ENCODE measurements at regions not wholly inside any gene's neighbourhood (a gene's known extent, or its start where the extent isn't known, plus 50 kb on each side); places are given as distances from the start of the nearest gene placed in this dataset.
"Not testable (repeated sequence)": the region's sequence is repeated elsewhere in the genome, so short reads cannot be mapped to it uniquely, and the experiment has no call there.

GRCh38 chr1:91098299-91098906 lies 76.6 kb upstream of the ZNF644 start:
- DNase-seq (ENCODE audit: low read depth in 2 of 2): no peak

DNA sequence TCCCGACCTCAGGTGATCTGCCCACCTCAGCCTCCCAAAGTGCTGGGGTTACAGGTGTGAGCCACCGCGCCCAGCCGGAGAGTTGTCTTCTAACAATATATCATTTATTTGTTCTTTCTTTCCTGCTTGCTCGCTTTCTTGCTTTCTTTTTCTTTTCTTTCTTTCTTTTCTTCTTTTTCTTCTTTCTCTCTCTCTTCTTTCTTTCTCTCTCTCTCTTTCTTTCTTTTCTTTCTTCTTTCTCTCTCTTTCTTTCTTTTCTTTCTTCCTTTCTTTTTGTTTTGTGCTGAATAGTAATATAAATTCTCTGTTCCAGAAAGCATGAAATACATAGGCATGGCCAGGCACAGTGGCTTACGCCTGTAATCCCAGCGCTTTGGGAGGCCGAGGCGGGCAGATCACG lies 73.5 kb upstream of the ZNF644 start:
- not testable (repeated sequence) for DNase-seq (ENCODE audit: low read depth in 2 of 2)

DNA sequence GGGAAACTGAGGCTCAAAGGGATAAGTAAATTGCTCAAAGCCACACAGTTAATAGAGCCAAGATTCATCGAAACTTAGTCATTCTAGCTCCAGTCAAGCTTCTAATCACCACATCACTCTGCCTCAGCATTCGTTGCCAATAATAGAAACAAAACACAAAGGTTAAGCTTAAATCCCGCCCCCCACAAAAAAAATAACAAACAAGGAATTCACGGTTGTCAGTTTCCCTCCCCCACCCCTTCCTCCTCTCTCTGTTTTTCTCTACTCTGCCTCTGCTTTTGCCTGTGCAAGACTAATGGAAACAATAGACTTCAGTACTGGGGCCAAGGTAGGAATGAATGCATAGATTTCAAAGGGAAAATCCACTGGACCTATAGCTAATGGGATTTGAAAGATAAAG lies 70.7 kb upstream of the ZNF644 start:
- DNase-seq (ENCODE audit: low read depth in 2 of 2): no peak

DNA sequence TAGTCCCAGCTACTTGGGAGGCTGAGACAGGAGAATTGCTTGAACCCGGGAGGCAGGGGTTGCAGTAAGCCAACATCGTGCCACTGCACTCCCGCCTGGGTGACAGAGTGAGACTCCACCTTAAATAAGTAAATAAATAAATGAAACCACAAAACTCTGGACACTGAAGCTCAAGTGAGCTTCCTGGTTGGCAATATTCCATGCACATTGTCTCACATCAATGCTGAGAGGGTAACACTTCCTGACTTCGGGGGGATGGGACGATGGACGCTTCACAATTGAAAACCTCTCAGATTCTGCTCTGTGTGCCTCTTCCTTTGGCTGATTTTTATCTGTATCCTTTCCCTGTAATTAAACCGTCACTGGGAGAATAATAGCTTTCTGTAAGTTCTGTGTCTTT lies 70.0 kb upstream of the ZNF644 start:
- no peak for DNase-seq (ENCODE audit: low read depth in 2 of 2)

DNA sequence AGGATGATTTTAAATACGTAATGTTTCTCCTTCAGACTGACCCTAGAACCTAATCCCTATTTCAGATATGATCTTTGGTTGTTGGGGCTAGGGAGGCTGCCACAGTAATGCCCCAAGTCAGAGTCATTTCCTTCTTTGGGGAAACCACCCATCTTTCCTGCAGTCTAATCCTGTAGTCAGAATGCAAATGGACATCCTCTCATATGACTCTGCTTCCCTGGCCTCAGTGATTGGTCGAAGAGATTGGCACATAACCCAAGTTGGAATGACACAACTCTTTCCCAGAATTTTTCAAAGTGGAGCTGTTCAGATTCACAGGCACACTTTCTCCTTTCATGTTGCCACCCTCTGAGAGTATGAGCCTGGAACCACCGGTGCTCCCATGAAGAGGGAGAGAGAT lies 58.8 kb upstream of the ZNF644 start:
- DNase-seq (ENCODE audit: low read depth in 2 of 2): no peak

GRCh38 chr1:91078859-91079258 lies 57.0 kb upstream of the ZNF644 start:
- DNase-seq (ENCODE audit: low read depth in 2 of 2): no peak

DNA sequence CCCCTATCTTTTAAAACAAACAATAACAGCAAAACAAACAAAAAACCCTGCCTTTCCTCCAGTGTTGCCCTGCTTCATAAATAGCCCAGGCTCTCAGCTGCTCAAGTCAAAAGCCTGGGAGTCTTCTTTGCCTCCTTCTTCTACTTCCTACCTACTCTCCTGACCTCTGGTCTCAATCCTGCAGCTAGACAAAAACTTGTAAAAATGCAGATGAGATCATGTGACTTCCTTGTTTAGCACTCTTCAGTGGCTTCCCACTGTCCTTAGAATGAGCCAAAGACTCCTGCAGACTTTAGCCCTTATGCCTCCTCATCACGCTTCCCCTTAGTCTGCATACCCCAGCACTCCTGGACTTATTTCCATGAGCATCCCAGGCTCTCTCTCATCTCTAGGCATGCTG lies 55.0 kb upstream of the ZNF644 start:
- DNase-seq (ENCODE audit: low read depth in 2 of 2): no peak

DNA sequence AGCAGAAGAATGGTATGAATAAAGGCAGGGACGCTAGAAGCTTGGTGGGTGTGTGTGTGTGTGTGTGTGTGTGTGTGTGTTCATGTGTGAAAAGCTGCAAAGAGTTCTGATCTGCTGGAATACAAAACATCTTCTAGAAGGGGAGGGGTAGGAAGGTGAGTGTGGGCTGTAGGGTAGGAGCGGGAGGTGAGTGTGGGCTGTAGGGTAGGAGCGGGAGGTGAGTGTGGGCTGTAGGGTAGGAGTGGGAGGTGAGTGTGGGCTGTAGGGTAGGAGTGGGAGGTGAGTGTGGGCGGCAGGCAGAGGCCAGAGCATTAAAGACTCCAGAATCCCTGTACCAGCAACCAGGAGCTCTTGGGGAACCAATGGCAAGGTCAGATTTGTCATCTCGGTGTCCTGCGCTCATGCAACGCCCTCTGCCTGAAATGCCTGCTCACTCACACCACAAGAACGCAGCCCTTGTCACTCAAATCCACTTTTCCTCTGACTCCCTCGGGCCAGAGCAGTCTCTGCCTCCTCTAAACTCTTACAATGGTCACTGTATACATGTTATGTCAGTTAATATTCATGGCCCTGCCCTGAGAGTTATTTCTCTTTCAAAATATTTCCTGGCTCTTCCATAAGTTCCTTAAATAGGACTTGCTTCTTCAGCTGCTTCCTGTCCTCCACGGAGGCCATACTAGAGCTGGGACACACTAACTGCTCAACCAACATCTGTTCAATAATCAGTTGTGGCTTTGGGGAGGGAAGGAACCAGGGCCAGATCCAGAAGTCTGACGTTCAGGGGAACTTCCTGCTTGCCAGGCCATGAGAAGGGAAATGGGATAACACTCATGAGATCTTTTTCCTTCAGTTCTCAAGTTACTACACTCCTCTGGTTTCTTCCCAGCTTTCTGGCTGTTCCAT lies 53.6 kb upstream of the ZNF644 start:
- DNase-seq (ENCODE audit: low read depth in 2 of 2): no peak

GRCh38 chr1:91073299-91073698 lies 51.5 kb upstream of the ZNF644 start:
- DNase-seq (ENCODE audit: low read depth in 2 of 2): no peak

DNA sequence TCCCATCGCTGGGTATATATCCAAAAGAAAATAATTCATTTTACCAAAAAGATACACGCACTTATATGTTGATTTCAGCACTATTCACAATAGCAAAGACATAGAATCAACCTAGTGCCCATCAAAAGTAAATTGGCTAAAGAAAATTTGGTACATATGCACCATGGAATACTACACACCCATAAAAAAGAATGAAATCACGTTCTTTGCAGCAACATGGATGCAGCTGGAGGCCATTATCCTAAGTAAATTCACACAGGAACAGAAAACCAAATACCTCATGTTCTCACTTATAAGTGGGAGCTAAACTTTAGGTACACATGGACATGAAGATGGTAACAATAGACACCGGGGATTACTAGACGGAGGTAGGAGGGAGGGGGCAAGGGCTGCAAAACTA lies 50.0 kb upstream of the ZNF644 start:
- no peak for DNase-seq (ENCODE audit: low read depth in 2 of 2)
